Stimulated activated memory B cell treated with anti-CD40 and anti-IgM and Interleukin-4, amounts not matched to agents 10 μg/mL and 1 μg/mL and 100 μg/mL, for 72 hours (primary cell): ENCODE measurements at regions not wholly inside any gene's neighbourhood (a gene's known extent, or its start where the extent isn't known, plus 50 kb on each side); places are given as distances from the start of the nearest gene placed in this dataset.

Source experiments
- ATAC-seq: fragments of 150-1000 bp; cut with Tn5 transposase; 2 replicates; pipeline ENCODE4 v1.10.0; 2021
- H3K27ac Mint-ChIP-seq: one replicate; pipeline ENCODE4 v1.8.0; 2022; ENCODE audit warnings: mild to moderate bottlenecking, mixed read lengths
- H3K27me3 Mint-ChIP-seq: one replicate; pipeline ENCODE4 v1.8.0; 2022; ENCODE audit warnings: mixed read lengths
- H3K36me3 Mint-ChIP-seq: one replicate; pipeline ENCODE4 v1.8.0; 2022; ENCODE audit warnings: mixed read lengths
- H3K4me1 Mint-ChIP-seq: one replicate; pipeline ENCODE4 v1.8.0; 2022; ENCODE audit warnings: mixed read lengths
- H3K4me3 Mint-ChIP-seq: one replicate; pipeline ENCODE4 v1.8.0; 2022; ENCODE audit warnings: mild to moderate bottlenecking, moderate library complexity, mixed read lengths
- H3K9me3 Mint-ChIP-seq: one replicate; pipeline ENCODE4 v1.8.0; 2022; ENCODE audit warnings: mixed read lengths

DNA sequence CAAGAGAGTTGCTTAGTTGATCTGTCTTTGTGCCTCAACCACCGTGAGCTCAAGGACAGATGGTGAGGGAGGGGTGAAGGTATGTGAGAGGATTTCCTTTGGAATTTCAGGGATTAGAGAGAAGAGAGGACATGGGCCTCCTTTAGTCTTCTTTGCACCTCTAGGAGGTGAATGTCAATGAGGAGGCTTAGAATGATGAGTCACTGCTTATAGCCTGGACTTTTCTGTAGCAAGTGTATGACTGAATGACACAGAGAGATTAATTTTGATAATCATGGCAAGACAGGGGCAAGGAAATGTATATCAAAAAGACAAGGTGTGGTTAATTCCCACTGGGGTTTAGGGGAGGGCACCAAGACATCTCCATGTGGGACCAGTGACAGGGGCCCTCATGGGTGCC is 947.3 kb upstream of the TENM4 start:
- no peak for ATAC-seq
- no peaks in the 10 kb centered on the region for H3K27me3 Mint-ChIP-seq
- no peak overlapping the region for H3K4me3 Mint-ChIP-seq
- H3K27ac Mint-ChIP-seq, result no peak overlapping the region
- no peaks in the 10 kb centered on the region for H3K9me3 Mint-ChIP-seq
- H3K4me1 Mint-ChIP-seq, result no peaks in the 10 kb centered on the region
- no peaks in the 10 kb centered on the region for H3K36me3 Mint-ChIP-seq

- Mint-ChIP-seq H3K9me3 (no peaks in the 10 kb centered on the region), H3K27ac (no peak overlapping the region), H3K4me1 (no peaks in the 10 kb centered on the region), H3K27me3 (no peaks in the 10 kb centered on the region), H3K4me3 (no peak overlapping the region), H3K36me3 (no peaks in the 10 kb centered on the region)
- ATAC-seq, result no peak
Measured at GRCh38 chr11:80383655-80384054, 942.8 kb upstream of the TENM4 start.

DNA sequence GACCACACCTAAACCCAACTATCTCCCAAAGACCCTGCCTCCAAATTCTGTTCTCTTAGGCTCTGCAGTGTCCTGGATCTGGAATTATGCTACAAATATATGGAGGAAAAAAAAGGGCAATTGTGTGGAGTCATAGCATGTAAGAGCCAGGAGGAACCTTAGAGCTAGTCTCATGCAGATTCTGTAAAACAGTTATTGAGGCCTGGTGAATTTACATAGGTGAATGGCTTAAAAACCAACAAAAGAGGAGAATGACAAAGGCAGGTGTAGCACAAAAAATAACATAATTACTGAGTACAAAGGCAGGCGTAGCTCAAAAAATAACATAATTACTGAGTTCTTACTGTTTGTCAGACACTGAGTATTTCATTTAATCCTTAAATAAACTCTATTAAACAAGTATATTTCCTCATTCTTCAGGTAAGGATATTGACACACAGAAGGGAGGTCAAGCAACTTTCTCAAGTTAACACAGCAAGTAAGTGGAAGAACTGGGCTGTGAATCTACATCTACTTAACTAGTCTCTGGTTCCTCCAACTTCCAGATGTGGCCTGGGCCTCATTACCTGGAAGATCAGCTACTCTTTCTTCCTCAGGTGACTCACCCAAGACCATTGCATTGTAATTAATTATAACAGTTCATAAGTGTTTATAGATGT is 938.9 kb upstream of the TENM4 start:
- no peak overlapping the region for H3K27ac Mint-ChIP-seq
- H3K36me3 Mint-ChIP-seq, result no peaks in the 10 kb centered on the region
- no peak for ATAC-seq
- H3K27me3 Mint-ChIP-seq, result no peaks in the 10 kb centered on the region
- H3K4me1 Mint-ChIP-seq, result no peaks in the 10 kb centered on the region
- H3K9me3 Mint-ChIP-seq, result no peaks in the 10 kb centered on the region
- H3K4me3 Mint-ChIP-seq, result no peak overlapping the region

DNA sequence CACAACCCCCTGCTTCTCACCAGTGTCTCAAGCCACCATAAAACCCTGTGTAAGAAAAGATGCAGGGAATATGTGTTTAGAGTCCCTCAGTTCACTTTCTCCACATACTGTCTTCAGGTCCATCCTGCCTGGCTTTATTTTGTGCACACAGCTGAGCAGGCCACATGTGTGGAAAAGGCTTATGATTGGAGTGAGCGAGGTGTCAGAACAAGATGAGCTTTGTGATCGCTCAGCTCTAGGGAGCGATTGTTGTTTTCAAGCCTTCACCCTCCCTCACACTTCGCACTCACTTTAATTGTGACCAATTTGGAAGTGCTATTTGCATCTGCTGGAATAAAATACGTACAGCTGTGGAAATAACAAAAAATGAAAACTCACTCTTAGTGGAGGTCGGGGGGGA is 931.1 kb upstream of the TENM4 start:
- no peaks in the 10 kb centered on the region for H3K27me3 Mint-ChIP-seq
- no peaks in the 10 kb centered on the region for H3K4me1 Mint-ChIP-seq
- peaks cover 10% of the 10 kb centered on the region for H3K9me3 Mint-ChIP-seq
- H3K4me3 Mint-ChIP-seq, result no peak overlapping the region
- no peaks in the 10 kb centered on the region for H3K36me3 Mint-ChIP-seq
- H3K27ac Mint-ChIP-seq, result no peak overlapping the region
- ATAC-seq, result no peak

DNA sequence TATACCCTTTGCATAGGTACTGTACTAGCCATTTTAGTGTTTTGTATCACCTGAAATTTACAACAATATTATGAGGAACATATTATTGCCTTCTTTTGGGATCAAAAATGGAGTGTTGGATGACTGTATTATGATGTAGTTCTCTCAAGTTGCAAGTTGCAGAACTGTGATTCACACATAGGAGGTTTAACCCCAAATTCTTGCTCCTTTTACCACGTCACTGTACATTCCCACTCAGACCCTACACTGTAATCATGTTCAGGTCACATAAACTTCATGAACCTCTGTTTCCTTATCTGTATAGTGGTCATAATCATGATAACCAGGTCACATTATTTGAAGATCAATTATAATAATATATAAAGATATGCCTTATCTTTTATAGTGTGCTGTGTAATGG is 925.1 kb upstream of the TENM4 start:
- H3K36me3 Mint-ChIP-seq, result no peaks in the 10 kb centered on the region
- H3K4me3 Mint-ChIP-seq, result no peak overlapping the region
- H3K4me1 Mint-ChIP-seq, result no peaks in the 10 kb centered on the region

DNA sequence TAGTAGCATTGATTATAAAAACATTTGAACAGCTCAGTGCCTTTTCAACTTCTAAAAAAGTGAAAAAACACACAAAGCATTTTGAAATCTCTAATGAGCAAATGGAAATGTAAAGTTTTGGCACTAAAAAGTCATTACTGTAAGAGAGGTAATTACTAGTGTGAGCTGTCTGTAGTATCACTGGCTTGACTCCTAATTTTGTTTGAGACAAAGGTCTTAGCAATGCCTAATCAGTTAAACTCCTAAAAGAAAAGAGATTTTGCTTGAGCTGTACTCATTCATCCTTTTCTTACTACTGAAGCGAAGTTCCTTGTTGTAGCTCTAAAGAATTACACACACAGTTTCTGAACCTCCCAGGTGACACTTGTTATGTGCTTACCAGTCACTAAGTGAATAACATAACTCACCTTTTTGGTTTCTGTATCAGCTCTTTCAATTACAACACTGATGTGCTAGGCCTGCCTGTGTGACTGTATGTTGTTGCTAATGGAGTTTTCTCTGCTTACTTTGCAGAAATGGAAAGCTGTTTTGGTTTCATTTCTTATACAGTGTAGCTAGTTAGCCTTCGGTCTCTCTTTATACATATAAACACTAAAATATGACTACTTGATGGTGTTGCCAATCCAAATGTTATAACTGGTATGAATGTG is 924.4 kb upstream of the TENM4 start:
- no peaks in the 10 kb centered on the region for H3K4me1 Mint-ChIP-seq
- no peaks in the 10 kb centered on the region for H3K27me3 Mint-ChIP-seq
- H3K27ac Mint-ChIP-seq, result no peak overlapping the region
- no peak overlapping the region for H3K4me3 Mint-ChIP-seq
- no peak for ATAC-seq
- peaks cover 2% of the 10 kb centered on the region for H3K9me3 Mint-ChIP-seq
- H3K36me3 Mint-ChIP-seq, result no peaks in the 10 kb centered on the region

More for the DNA sequence above, 925.1 kb upstream of the TENM4 start:
- Mint-ChIP-seq H3K9me3 (peaks cover 2% of the 10 kb centered on the region), H3K27me3 (no peaks in the 10 kb centered on the region), H3K27ac (no peak overlapping the region)
- ATAC-seq, result no peak

DNA sequence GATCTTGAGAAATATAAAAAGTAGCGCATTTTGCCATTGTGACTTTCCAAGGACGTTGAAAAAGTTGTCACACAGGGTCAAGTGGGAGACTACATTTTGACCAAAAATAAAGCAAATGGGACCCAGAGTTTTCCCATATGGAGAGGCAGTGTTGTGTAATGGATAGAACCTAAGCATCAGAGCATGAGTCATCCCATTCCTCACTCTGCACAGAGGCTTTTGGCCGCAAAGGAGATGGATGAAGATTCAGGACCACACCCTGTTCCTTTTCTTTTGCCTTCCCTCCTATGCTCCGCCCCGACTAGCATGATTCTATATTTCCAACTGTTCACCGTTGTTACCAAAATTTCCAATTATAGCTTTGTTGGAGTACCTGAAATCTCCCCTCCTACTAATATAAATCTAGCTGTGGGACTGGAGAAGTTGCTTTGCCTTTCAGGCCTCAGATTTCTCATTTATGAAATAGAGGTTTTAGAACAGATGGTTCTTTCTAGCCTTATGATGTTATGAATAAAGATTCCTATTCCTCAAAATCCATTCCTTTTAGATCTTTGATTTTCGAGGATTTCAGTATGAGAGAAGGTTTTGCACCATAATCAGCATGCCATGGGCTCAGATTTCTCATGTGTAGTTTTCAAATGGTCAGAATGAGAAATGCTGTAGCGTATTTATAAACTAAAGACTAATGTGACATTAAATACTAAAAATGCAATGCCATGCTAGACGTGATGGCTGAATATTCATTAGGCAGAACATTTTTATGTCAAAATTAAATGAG is 921.9 kb upstream of the TENM4 start:
- Mint-ChIP-seq H3K27me3 (no peaks in the 10 kb centered on the region), H3K4me3 (no peak overlapping the region), H3K4me1 (no peaks in the 10 kb centered on the region), H3K9me3 (peaks cover 2% of the 10 kb centered on the region), H3K27ac (no peak overlapping the region), H3K36me3 (no peaks in the 10 kb centered on the region)
- ATAC-seq, result no peak

DNA sequence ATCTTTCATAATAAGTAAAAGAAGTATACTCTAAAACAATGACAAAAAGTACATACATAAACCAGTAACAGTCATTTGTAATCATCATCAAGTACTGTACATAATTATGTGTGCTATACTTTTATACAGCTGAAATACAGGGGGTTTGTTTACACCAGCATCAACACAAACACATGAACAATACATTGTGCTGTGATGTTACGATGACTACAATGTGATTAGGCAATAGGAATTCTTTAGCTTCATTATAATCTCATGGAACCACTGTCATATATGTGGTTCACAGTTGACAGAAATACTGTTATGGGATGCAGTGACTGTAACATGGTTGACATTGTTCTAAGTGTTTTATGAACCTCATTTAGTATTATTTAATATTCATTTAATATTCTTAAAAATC is 914.4 kb upstream of the TENM4 start:
- Mint-ChIP-seq H3K4me1 (no peaks in the 10 kb centered on the region), H3K4me3 (no peak overlapping the region), H3K27ac (no peak overlapping the region), H3K27me3 (no peaks in the 10 kb centered on the region), H3K9me3 (peaks cover 4% of the 10 kb centered on the region), H3K36me3 (no peaks in the 10 kb centered on the region)
- ATAC-seq, result no peak

- H3K27ac Mint-ChIP-seq, result no peak overlapping the region
- no peaks in the 10 kb centered on the region for H3K36me3 Mint-ChIP-seq
- no peak for ATAC-seq
- H3K4me3 Mint-ChIP-seq, result no peak overlapping the region
- H3K4me1 Mint-ChIP-seq, result no peaks in the 10 kb centered on the region
- peaks cover 2% of the 10 kb centered on the region for H3K9me3 Mint-ChIP-seq
- H3K27me3 Mint-ChIP-seq, result no peaks in the 10 kb centered on the region
Measured at GRCh38 chr11:80350541-80350940, 909.7 kb upstream of the TENM4 start.

GRCh38 chr11:80349997-80350396 is 909.2 kb upstream of the TENM4 start:
- H3K9me3 Mint-ChIP-seq, result peaks cover 2% of the 10 kb centered on the region
- no peak overlapping the region for H3K4me3 Mint-ChIP-seq
- H3K27ac Mint-ChIP-seq, result no peak overlapping the region

DNA sequence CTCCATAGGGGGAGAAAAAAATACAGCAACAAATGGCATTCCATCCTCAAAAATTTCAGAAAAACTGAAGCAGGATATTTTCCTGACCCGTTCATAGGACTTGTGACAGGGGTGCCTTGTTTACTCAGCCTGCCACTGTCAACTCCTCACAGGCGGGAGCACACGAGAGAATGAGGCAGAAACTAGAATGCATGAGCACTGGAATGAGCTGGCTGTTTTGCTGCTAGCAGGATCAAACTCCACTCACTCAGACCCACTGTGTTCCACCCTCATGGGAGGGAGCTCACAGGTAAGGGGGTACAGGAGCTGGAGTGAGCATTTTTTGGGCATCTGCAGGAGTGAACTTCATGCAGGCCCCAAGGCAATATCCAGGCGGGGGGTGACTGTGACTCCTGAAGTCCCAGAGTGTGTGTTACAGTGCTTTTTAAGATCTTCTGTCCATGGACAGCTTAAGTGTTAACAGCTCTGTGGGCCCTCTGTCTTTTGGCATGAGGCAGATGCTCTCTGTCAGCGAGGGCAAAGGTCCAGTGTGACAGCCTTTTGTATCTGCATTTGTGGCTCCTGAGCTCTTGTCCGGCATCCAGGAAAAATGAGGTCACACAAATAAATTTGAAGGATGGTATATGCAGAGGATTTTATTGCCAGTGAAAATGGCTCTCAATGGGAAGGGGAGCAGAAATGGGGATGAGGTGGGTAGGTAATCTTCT is 905.7 kb upstream of the TENM4 start:
- Mint-ChIP-seq H3K36me3 (no peaks in the 10 kb centered on the region), H3K9me3 (peaks cover 2% of the 10 kb centered on the region), H3K4me3 (no peak overlapping the region), H3K27me3 (no peaks in the 10 kb centered on the region), H3K27ac (no peak overlapping the region), H3K4me1 (no peaks in the 10 kb centered on the region)
- ATAC-seq, result no peak

More at GRCh38 chr11:80349997-80350396, 909.2 kb upstream of the TENM4 start:
- ATAC-seq, result no peak
- Mint-ChIP-seq H3K27me3 (no peaks in the 10 kb centered on the region), H3K36me3 (no peaks in the 10 kb centered on the region), H3K4me1 (no peaks in the 10 kb centered on the region)

DNA sequence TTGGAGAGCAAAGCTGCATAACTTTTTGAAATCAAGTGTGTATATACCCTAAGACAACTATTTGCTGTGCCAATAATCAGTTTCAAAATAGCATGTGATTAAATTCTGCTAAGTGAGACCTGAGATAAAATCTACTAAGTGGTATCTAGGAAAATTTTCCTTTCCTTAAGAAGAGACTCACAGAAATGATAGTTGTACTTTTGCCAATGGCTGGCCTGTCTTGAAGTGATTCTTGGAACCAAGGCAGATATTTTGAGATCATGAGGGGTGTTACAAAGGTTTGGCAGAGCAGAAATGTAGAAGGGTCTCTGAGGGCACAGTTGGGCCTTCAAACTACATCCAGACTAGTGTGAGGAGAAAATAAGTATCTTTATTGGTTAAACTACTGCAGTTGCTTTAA is 902.6 kb upstream of the TENM4 start:
- ATAC-seq, result no peak
- Mint-ChIP-seq H3K9me3 (peaks cover 2% of the 10 kb centered on the region), H3K4me3 (no peak overlapping the region), H3K36me3 (no peaks in the 10 kb centered on the region), H3K4me1 (no peaks in the 10 kb centered on the region), H3K27ac (no peak overlapping the region), H3K27me3 (no peaks in the 10 kb centered on the region)

DNA sequence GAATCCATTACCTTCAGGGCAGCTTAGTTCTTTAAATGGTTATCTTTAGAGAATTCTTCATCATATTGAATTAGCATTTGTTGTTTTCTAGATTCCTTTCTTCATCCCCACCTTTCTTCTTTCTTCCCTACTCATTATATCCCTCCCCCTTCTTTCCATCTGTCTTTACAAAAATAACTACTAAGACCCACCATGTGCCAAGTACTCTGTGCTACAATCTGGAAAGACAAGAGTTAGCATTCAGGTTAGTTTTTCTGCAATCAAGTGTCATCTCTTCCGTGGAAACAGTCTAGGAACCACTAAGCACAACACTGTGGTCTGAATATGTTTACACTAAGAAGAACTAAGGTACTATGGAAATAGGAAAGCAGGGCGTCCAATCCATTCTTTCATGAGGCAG is 897.4 kb upstream of the TENM4 start:
- Mint-ChIP-seq H3K36me3 (no peaks in the 10 kb centered on the region), H3K4me1 (no peaks in the 10 kb centered on the region), H3K27me3 (no peaks in the 10 kb centered on the region)

DNA sequence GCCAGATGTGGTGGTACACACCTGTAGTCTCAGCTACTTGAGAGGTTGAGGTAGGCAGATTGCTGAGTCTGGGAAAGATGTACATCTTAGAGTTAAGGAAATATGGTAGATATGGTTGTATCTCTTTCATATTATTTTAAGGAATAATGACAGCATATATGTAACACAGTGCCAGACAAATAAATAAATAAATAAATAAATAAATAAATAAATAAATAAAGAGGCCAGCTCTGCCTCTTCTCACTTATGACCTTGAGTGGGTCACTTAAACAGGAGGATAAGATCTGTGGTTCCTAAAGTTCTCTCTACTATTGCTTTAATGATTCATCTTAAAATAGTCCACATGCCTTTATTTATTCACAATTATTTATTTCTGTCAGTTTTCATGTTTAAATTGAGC is 890.9 kb upstream of the TENM4 start:
- Mint-ChIP-seq H3K27ac (no peak overlapping the region), H3K9me3 (peaks cover 3% of the 10 kb centered on the region), H3K4me1 (no peaks in the 10 kb centered on the region), H3K36me3 (no peaks in the 10 kb centered on the region), H3K4me3 (no peak overlapping the region), H3K27me3 (no peaks in the 10 kb centered on the region)
- ATAC-seq, result no peak

More for the DNA sequence above, 897.4 kb upstream of the TENM4 start:
- no peak overlapping the region for H3K4me3 Mint-ChIP-seq
- H3K9me3 Mint-ChIP-seq, result peaks cover 2% of the 10 kb centered on the region
- no peak overlapping the region for H3K27ac Mint-ChIP-seq
- ATAC-seq, result no peak

DNA sequence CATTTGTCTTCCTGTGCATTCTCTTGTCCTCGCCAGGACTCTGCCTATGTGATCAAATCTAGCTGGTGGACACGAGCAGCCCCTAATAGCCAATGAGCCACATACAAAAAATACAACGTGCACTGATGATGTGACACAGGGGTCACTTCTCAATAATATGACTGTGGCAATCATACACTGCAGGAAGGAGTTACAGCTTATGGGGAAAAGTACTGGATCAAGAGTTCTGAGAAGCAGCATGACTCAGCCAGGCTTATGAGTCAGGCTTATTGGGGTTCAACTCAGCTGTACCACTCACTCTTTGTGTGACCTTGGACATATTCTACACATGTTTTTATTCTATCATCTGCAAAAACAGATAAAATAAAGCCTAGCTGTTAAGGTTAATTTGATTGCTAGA is 889.4 kb upstream of the TENM4 start:
- Mint-ChIP-seq H3K4me3 (no peak overlapping the region), H3K27me3 (no peaks in the 10 kb centered on the region), H3K9me3 (peaks cover 3% of the 10 kb centered on the region), H3K27ac (no peak overlapping the region), H3K36me3 (no peaks in the 10 kb centered on the region), H3K4me1 (no peaks in the 10 kb centered on the region)
- no peak for ATAC-seq
